ENCODE measurements at regions not wholly inside any gene's neighbourhood (a gene's known extent, or its start where the extent isn't known, plus 50 kb on each side); places are given as distances from the start of the nearest gene placed in this dataset.

DNA sequence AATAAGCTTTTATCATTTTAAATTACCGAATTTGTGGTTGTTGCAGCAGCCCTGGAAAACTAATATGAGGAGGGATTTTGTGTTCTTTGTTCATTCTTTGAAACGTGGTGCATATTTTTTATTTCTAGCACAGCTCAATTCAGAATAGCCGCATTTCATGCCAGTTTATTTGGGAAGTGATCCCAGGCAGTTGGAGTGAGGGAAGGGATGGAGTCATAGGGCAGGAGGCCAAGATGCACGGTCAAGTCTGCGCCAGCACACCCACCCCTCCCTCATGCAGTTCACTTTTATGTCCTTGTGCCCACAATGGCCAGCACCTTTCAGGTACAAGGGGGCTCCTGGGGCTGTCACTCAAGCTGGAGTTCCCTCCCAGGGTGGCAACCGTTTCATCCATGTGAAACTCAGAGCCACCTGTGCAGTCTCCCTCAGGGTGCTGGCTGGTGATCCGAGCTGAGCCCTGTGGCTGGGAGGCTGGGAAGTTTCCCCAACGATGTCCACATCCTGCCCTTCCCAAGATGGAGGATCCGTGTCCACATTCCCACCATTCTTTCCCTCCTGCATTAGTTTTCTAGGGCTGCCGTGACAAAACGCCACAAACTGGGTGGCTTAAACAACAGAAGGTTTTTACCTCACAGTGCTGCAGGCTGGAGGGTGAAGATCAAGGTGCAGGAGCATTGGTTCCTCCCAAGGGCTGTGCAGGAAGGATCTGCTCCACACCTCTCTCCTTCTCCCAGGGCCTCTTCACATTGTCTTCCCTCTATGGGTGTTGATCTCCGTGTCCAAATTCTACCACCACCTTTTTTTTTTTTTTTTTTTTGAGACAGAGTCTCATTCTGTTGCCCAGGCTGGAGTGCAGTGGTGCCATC lies 68.5 kb upstream of the ITGA6 start:
- H3K9me3 ChIP-seq (ENCODE audit: control insufficient read depth, low read depth, low read length), result no peaks in the 10 kb centered on the region
- H3K27me3 ChIP-seq (ENCODE audit: control insufficient read depth, insufficient read depth, low read length), result no peaks in the 10 kb centered on the region
- no peaks in the 10 kb centered on the region for H3K4me1 ChIP-seq (ENCODE audit: control insufficient read depth, low read depth, low read length)
- no peak overlapping the region for H3K4me3 ChIP-seq (ENCODE audit: low read length)
- no peak overlapping the region for H3K9ac ChIP-seq (ENCODE audit: low read length)
- H3K27ac ChIP-seq (ENCODE audit: low read length), result no peak overlapping the region
- no peaks in the 10 kb centered on the region for H3K36me3 ChIP-seq (ENCODE audit: control insufficient read depth, low read depth, low read length)

- Histone ChIP-seq H3K9me3 (ENCODE audit: control insufficient read depth, low read depth, low read length) (no peaks in the 10 kb centered on the region), H3K27ac (ENCODE audit: low read length) (no peak overlapping the region), H3K27me3 (ENCODE audit: control insufficient read depth, insufficient read depth, low read length) (no peaks in the 10 kb centered on the region), H3K9ac (ENCODE audit: low read length) (no peak overlapping the region), H3K36me3 (ENCODE audit: control insufficient read depth, low read depth, low read length) (no peaks in the 10 kb centered on the region), H3K4me3 (ENCODE audit: low read length) (no peak overlapping the region), H3K4me1 (ENCODE audit: control insufficient read depth, low read depth, low read length) (no peaks in the 10 kb centered on the region)
Observed at GRCh38 chr2:172361360-172361759, 66.0 kb upstream of the ITGA6 start.

DNA sequence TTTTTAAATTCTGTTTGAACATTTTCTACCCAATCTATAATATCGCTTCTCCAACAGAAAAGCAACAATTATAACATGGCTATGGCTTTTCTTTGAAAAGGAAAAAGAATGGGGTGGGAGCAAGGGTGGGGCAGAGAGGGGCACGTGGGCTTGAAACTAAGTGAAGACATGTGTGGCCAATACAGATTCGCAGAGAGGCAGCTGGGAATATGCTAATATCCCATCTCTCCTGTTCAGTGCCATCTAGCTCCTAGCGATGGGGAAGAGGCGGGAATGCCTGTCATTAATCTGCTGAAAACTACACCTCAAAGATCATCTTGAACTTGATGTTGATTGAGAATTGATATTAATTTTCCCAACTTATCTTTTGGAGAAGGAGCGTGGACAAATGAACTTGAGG lies 65.5 kb upstream of the ITGA6 start:
- Histone ChIP-seq H3K9ac (ENCODE audit: low read length) (no peak overlapping the region), H3K4me1 (ENCODE audit: control insufficient read depth, low read depth, low read length) (no peaks in the 10 kb centered on the region), H3K36me3 (ENCODE audit: control insufficient read depth, low read depth, low read length) (no peaks in the 10 kb centered on the region), H3K27me3 (ENCODE audit: control insufficient read depth, insufficient read depth, low read length) (no peaks in the 10 kb centered on the region), H3K4me3 (ENCODE audit: low read length) (no peak overlapping the region), H3K9me3 (ENCODE audit: control insufficient read depth, low read depth, low read length) (no peaks in the 10 kb centered on the region), H3K27ac (ENCODE audit: low read length) (no peak overlapping the region)

- no peaks in the 10 kb centered on the region for H3K4me1 ChIP-seq (ENCODE audit: control insufficient read depth, low read depth, low read length)
- H3K27me3 ChIP-seq (ENCODE audit: control insufficient read depth, insufficient read depth, low read length), result no peaks in the 10 kb centered on the region
- no peaks in the 10 kb centered on the region for H3K36me3 ChIP-seq (ENCODE audit: control insufficient read depth, low read depth, low read length)
- H3K27ac ChIP-seq (ENCODE audit: low read length), result no peak overlapping the region
- no peak overlapping the region for H3K4me3 ChIP-seq (ENCODE audit: low read length)
- no peak overlapping the region for H3K9ac ChIP-seq (ENCODE audit: low read length)
- peaks cover 3% of the 10 kb centered on the region for H3K9me3 ChIP-seq (ENCODE audit: control insufficient read depth, low read depth, low read length)
Observed at GRCh38 chr2:172364261-172364660, 63.1 kb upstream of the ITGA6 start.

DNA sequence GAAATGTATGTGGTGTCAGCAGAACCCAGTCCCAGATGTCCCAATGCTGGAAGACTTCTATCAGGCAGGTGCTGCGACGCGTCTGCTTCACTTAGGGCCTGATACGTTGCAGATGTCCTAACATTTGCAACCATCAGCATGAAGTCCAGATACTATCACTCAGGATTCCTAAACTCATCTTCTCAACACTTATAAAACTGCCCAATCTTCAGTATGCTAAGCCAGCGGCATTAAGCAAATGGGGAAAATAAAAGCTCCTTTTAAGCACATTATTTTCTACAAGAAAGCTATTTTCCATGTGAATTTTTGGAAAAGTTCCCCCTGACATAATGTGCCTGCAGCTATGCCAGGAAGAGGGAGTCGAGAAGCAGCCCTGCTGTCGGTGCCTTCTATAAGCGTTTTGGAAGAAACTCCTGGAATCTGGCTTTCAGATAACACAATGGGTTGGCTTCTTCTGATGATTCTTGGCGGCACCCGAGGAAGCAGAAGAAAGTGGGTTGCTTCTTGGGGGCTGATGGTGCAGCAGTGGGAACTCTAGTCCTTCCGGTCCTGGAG lies 60.7 kb upstream of the ITGA6 start:
- Histone ChIP-seq H3K9ac (ENCODE audit: low read length) (no peak overlapping the region), H3K4me3 (ENCODE audit: low read length) (no peak overlapping the region), H3K4me1 (ENCODE audit: control insufficient read depth, low read depth, low read length) (peaks cover 3% of the 10 kb centered on the region), H3K27me3 (ENCODE audit: control insufficient read depth, insufficient read depth, low read length) (no peaks in the 10 kb centered on the region), H3K27ac (ENCODE audit: low read length) (no peak overlapping the region), H3K36me3 (ENCODE audit: control insufficient read depth, low read depth, low read length) (no peaks in the 10 kb centered on the region), H3K9me3 (ENCODE audit: control insufficient read depth, low read depth, low read length) (peaks cover 9% of the 10 kb centered on the region)

- H3K4me3 ChIP-seq (ENCODE audit: low read length), result no peak overlapping the region
- no peak overlapping the region for H3K9ac ChIP-seq (ENCODE audit: low read length)
- no peaks in the 10 kb centered on the region for H3K36me3 ChIP-seq (ENCODE audit: control insufficient read depth, low read depth, low read length)
- no peak overlapping the region for H3K27ac ChIP-seq (ENCODE audit: low read length)
- H3K4me1 ChIP-seq (ENCODE audit: control insufficient read depth, low read depth, low read length), result peaks cover 3% of the 10 kb centered on the region
- H3K9me3 ChIP-seq (ENCODE audit: control insufficient read depth, low read depth, low read length), result peaks cover 9% of the 10 kb centered on the region
- H3K27me3 ChIP-seq (ENCODE audit: control insufficient read depth, insufficient read depth, low read length), result no peaks in the 10 kb centered on the region
Observed at GRCh38 chr2:172370821-172371455, 56.4 kb upstream of the ITGA6 start.

DNA sequence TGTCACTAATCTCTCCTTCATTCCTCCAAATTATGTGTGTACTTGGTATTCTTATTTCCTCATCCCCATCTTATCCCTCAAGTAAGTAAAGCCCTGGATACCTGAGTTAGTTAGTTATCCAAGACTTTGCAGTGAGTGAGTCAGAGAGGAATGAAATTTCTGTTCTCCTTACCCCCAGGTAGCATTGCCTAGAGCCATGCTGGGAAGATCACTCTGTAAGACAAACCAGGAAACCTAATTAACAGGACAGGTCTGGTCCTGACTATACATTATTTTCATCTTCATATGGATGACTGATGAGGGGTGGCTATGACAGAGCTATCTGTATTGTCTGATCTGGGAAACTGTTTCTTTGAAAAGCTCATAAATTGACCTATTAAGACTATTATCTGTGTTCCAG lies 55.0 kb upstream of the ITGA6 start:
- Histone ChIP-seq H3K4me1 (ENCODE audit: control insufficient read depth, low read depth, low read length) (peaks cover 3% of the 10 kb centered on the region), H3K9ac (ENCODE audit: low read length) (no peak overlapping the region), H3K27ac (ENCODE audit: low read length) (no peak overlapping the region), H3K4me3 (ENCODE audit: low read length) (no peak overlapping the region), H3K9me3 (ENCODE audit: control insufficient read depth, low read depth, low read length) (peaks cover 9% of the 10 kb centered on the region), H3K27me3 (ENCODE audit: control insufficient read depth, insufficient read depth, low read length) (no peaks in the 10 kb centered on the region), H3K36me3 (ENCODE audit: control insufficient read depth, low read depth, low read length) (no peaks in the 10 kb centered on the region)

- H3K36me3 ChIP-seq (ENCODE audit: control insufficient read depth, low read depth, low read length), result no peaks in the 10 kb centered on the region
Observed at GRCh38 chr2:172373076-172373475, 54.3 kb upstream of the ITGA6 start.

GRCh38 chr2:172373766-172374165 lies 53.6 kb upstream of the ITGA6 start:
- Histone ChIP-seq H3K9me3 (ENCODE audit: control insufficient read depth, low read depth, low read length) (peaks cover 9% of the 10 kb centered on the region), H3K4me3 (ENCODE audit: low read length) (no peak overlapping the region), H3K4me1 (ENCODE audit: control insufficient read depth, low read depth, low read length) (peaks cover 3% of the 10 kb centered on the region), H3K9ac (ENCODE audit: low read length) (no peak overlapping the region), H3K27me3 (ENCODE audit: control insufficient read depth, insufficient read depth, low read length) (no peaks in the 10 kb centered on the region), H3K27ac (ENCODE audit: low read length) (no peak overlapping the region), H3K36me3 (ENCODE audit: control insufficient read depth, low read depth, low read length) (no peaks in the 10 kb centered on the region)

More at GRCh38 chr2:172373076-172373475, 54.3 kb upstream of the ITGA6 start:
- H3K9me3 ChIP-seq (ENCODE audit: control insufficient read depth, low read depth, low read length), result peaks cover 9% of the 10 kb centered on the region
- no peak overlapping the region for H3K27ac ChIP-seq (ENCODE audit: low read length)
- H3K4me1 ChIP-seq (ENCODE audit: control insufficient read depth, low read depth, low read length), result peaks cover 3% of the 10 kb centered on the region
- no peak overlapping the region for H3K4me3 ChIP-seq (ENCODE audit: low read length)
- H3K9ac ChIP-seq (ENCODE audit: low read length), result no peak overlapping the region
- H3K27me3 ChIP-seq (ENCODE audit: control insufficient read depth, insufficient read depth, low read length), result no peaks in the 10 kb centered on the region

GRCh38 chr2:172374318-172375240 lies 52.8 kb upstream of the ITGA6 start:
- Histone ChIP-seq H3K27ac (ENCODE audit: low read length) (no peak overlapping the region), H3K9ac (ENCODE audit: low read length) (no peak overlapping the region), H3K27me3 (ENCODE audit: control insufficient read depth, insufficient read depth, low read length) (no peaks in the 10 kb centered on the region), H3K9me3 (ENCODE audit: control insufficient read depth, low read depth, low read length) (peaks cover 2% of the 10 kb centered on the region), H3K4me3 (ENCODE audit: low read length) (no peak overlapping the region), H3K4me1 (ENCODE audit: control insufficient read depth, low read depth, low read length) (peaks cover 3% of the 10 kb centered on the region), H3K36me3 (ENCODE audit: control insufficient read depth, low read depth, low read length) (no peaks in the 10 kb centered on the region)

- H3K36me3 ChIP-seq (ENCODE audit: control insufficient read depth, low read depth, low read length), result no peaks in the 10 kb centered on the region
- H3K4me1 ChIP-seq (ENCODE audit: control insufficient read depth, low read depth, low read length), result peaks cover 7% of the 10 kb centered on the region
- H3K4me3 ChIP-seq (ENCODE audit: low read length), result no peak overlapping the region
- no peak overlapping the region for H3K27ac ChIP-seq (ENCODE audit: low read length)
- H3K9me3 ChIP-seq (ENCODE audit: control insufficient read depth, low read depth, low read length), result no peaks in the 10 kb centered on the region
- H3K9ac ChIP-seq (ENCODE audit: low read length), result no peak overlapping the region
- H3K27me3 ChIP-seq (ENCODE audit: control insufficient read depth, insufficient read depth, low read length), result no peaks in the 10 kb centered on the region
Observed at GRCh38 chr2:172375251-172375650, 52.1 kb upstream of the ITGA6 start.

Measured in iPS-18a (cell line).